Type B pancreatic cell (in vitro differentiated cells): ENCODE measurements at regions not wholly inside any gene's neighbourhood (a gene's known extent, or its start where the extent isn't known, plus 50 kb on each side); places are given as distances from the start of the nearest gene placed in this dataset.

Experiments
- DNase-seq: peaks from one replicate; pipeline ENCODE4 v3.0.0; 2021; ENCODE audit warnings: mixed read lengths; ENCODE audit not compliant: unreplicated experiment; ENCODE audit errors: extremely low spot score
- H3K27ac Mint-ChIP-seq: 2 replicates; pipeline ENCODE4 v1.8.0; 2021; ENCODE audit warnings: mild to moderate bottlenecking, mixed read lengths
- H3K27me3 Mint-ChIP-seq: 2 replicates; pipeline ENCODE4 v1.8.0; 2021; ENCODE audit warnings: mixed read lengths
- H3K36me3 Mint-ChIP-seq: 2 replicates; pipeline ENCODE4 v1.8.0; 2021; ENCODE audit warnings: mixed read lengths
- H3K4me1 Mint-ChIP-seq: one replicate; pipeline ENCODE4 v1.8.0; 2021; ENCODE audit warnings: mixed read lengths; ENCODE audit not compliant: unreplicated experiment
- H3K4me3 Mint-ChIP-seq: 2 replicates; pipeline ENCODE4 v1.8.0; 2021; ENCODE audit warnings: mild to moderate bottlenecking, mixed read lengths
- H3K9me3 Mint-ChIP-seq: 2 replicates; pipeline ENCODE4 v1.8.0; 2021; ENCODE audit warnings: mixed read lengths
- TF ChIP-seq, protein P1 (sequence below): fragments of 200-600 bp; sonication (generic); conservative IDR thresholded peaks from 2 replicates; pipeline ENCODE4 v1.5.0; 2021; ENCODE audit warnings: antibody characterized with exemption, mild to moderate bottlenecking

- Mint-ChIP-seq H3K4me1 (peaks cover 36% of the 10 kb centered on the region), H3K9me3 (peaks cover 3% of the 10 kb centered on the region), H3K36me3 (no peaks in the 10 kb centered on the region), H3K27ac (no peak overlapping the region), H3K4me3 (no peak overlapping the region), H3K27me3 (peaks cover 8% of the 10 kb centered on the region)
- TF ChIP-seq, protein P1, sequence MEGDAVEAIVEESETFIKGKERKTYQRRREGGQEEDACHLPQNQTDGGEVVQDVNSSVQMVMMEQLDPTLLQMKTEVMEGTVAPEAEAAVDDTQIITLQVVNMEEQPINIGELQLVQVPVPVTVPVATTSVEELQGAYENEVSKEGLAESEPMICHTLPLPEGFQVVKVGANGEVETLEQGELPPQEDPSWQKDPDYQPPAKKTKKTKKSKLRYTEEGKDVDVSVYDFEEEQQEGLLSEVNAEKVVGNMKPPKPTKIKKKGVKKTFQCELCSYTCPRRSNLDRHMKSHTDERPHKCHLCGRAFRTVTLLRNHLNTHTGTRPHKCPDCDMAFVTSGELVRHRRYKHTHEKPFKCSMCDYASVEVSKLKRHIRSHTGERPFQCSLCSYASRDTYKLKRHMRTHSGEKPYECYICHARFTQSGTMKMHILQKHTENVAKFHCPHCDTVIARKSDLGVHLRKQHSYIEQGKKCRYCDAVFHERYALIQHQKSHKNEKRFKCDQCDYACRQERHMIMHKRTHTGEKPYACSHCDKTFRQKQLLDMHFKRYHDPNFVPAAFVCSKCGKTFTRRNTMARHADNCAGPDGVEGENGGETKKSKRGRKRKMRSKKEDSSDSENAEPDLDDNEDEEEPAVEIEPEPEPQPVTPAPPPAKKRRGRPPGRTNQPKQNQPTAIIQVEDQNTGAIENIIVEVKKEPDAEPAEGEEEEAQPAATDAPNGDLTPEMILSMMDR: no peak
- DNase-seq: no peak
Observed at GRCh38 chr20:40864470-40864869, 164.2 kb upstream of the TOP1 start.

DNA sequence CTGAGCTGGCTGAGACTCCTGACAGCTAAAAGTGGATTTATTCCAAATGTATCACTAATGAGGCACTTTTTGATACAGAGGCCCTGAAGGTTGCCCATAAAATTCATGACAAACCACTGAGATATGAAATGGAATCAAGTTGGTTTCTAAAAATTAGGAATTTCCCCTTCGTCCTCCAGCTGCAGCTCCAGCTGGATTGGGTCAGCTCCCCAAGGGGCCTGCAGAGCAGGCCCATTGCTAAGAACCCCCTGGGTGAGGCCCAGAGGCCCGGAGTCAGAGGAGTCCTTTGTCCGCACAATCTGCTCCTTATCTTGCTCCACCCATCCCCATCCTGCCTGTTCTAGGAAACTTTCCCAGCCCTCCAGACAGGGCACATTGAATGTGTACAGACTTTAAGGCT lies 163.5 kb upstream of the TOP1 start:
- Mint-ChIP-seq H3K4me1 (peaks cover 33% of the 10 kb centered on the region), H3K4me3 (no peak overlapping the region), H3K27me3 (peaks cover 8% of the 10 kb centered on the region), H3K9me3 (peaks cover 3% of the 10 kb centered on the region), H3K27ac (no peak overlapping the region), H3K36me3 (no peaks in the 10 kb centered on the region)
- no peak for DNase-seq
- TF ChIP-seq, protein P1: no peak

- TF ChIP-seq, protein P1: no peak
- Mint-ChIP-seq H3K27ac (no peak overlapping the region), H3K27me3 (peaks cover 8% of the 10 kb centered on the region)
Observed at GRCh38 chr20:40866056-40866455, 162.6 kb upstream of the TOP1 start.

GRCh38 chr20:40868551-40869217 lies 159.9 kb upstream of the TOP1 start:
- Mint-ChIP-seq H3K36me3 (no peaks in the 10 kb centered on the region), H3K27me3 (peaks cover 11% of the 10 kb centered on the region), H3K4me1 (peaks cover 24% of the 10 kb centered on the region), H3K9me3 (peaks cover 7% of the 10 kb centered on the region), H3K4me3 (peak overlapping the region; percentile 11), H3K27ac (peak overlapping the region; percentile 72)
- no peak for DNase-seq
- TF ChIP-seq, protein P1: no peak

More at GRCh38 chr20:40866056-40866455, 162.6 kb upstream of the TOP1 start:
- Mint-ChIP-seq H3K4me1 (peaks cover 30% of the 10 kb centered on the region), H3K36me3 (no peaks in the 10 kb centered on the region), H3K9me3 (peaks cover 3% of the 10 kb centered on the region), H3K4me3 (no peak overlapping the region)
- DNase-seq: no peak

DNA sequence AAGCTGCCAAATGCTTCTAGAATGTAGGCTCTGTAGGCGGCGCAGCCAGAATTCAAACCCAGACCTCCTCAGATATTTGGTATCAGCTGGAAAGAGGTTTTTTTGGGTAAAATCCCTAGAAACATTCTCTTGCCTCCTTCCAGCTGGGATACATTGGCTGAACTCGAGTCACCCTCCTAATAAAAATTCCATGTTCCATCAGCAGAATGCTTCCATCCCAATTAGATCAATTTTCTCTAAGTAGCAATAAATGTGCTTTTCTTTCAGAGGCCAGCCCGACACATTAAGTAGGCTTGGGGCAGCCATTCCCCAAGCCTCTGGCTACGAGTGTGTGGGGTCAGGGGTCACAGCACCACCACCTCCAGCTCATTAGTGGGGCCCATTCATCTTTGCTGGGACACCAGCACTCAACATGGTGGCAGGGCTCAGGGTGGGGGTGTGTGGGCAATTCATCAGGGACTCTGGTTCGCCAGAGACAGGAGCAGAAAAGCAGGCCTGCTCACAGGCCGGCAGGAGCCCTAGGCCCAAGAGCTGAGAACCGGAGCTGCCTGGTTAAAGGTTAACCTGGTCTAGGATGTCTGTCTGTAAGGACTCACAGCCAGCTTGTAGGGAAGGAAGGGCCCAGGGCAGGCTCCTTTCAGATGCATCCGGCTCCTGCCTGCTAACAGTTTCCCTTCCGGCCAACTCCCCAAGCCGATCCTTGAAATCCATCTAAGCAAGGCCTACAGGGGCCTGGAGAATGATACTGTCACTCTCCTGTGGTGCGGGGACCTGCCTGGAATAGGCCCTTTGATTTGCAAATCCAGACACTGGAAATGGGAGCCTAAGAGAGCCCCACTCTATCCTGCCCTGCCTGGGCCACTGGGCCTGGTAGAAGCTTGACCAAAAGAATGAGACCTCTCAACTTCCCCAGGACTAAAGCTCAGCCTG lies 159.1 kb upstream of the TOP1 start:
- H3K27me3 Mint-ChIP-seq: peaks cover 11% of the 10 kb centered on the region
- H3K36me3 Mint-ChIP-seq: no peaks in the 10 kb centered on the region
- peaks cover 22% of the 10 kb centered on the region for H3K4me1 Mint-ChIP-seq
- DNase-seq: no peak
- no peak overlapping the region for H3K4me3 Mint-ChIP-seq
- TF ChIP-seq, protein P1: no peak
- peaks cover 7% of the 10 kb centered on the region for H3K9me3 Mint-ChIP-seq
- H3K27ac Mint-ChIP-seq: peak overlapping the region; percentile 72
